Transverse colon (tissue), 4 donors: ENCODE measurements at regions not wholly inside any gene's neighbourhood (a gene's known extent, or its start where the extent isn't known, plus 50 kb on each side); places are given as distances from the start of the nearest gene placed in this dataset.

Experiments
- DNase-seq: peaks from one replicate; pipeline ENCODE4 v3.0.0-alpha.2; 2019
- H3K27ac ChIP-seq, 4 donors: fragments of 200-600 bp; sonication (generic); 2 replicates each; pipeline ENCODE4 v1.5.1; 2016 to 2018; ENCODE audit warnings: inconsistent platforms in 4 of 4
- H3K27me3 ChIP-seq: fragments of 200-600 bp; sonication (generic); 2 replicates; pipeline ENCODE4 v1.5.1; 2017; ENCODE audit warnings: inconsistent platforms
- H3K36me3 ChIP-seq, 4 donors: fragments of 200-600 bp; sonication (generic); 2 replicates each; pipeline ENCODE4 v1.5.1; 2017 to 2019; ENCODE audit warnings: inconsistent platforms in 4 of 4
- H3K4me1 ChIP-seq, 4 donors: fragments of 200-600 bp; sonication (generic); 2 replicates each; pipeline ENCODE4 v1.5.1; 2017 to 2020; ENCODE audit warnings: inconsistent platforms in 4 of 4
- H3K4me3 ChIP-seq, 4 donors: fragments of 200-600 bp; sonication (generic); 1 replicate in 1 of 4; 2 replicates in 3 of 4; pipeline versions ENCODE4 v1.5.1 to v1.6.1; 2017 to 2019; ENCODE audit warnings: inconsistent platforms in 4 of 4
- H3K9me3 ChIP-seq, 2 donors: fragments of 200-600 bp; sonication (generic); 2 replicates each; pipeline ENCODE4 v1.5.1; 2017 to 2019; ENCODE audit warnings: inconsistent platforms in 2 of 2
- CTCF ChIP-seq, 5 experiments: fragments of 200-600 bp in 3 of 5; fragments of 450-650 bp in 2 of 5; sonication (generic) in 3 of 5; IDR thresholded peaks; 1 replicate in 2 of 5; 2 replicates in 3 of 5; pipeline ENCODE4 v1.5.1; 2016 to 2017; ENCODE audit warnings: antibody characterized with exemption in 5 of 5, inconsistent platforms in 3 of 5, mild to moderate bottlenecking in 2 of 5, moderate library complexity in 1 of 5
- EP300 ChIP-seq: sonication (generic); formaldehyde crosslinking; IDR thresholded peaks from one replicate; pipeline ENCODE4 v1.6.1; 2017; ENCODE audit warnings: antibody characterized with exemption, low read depth
- POLR2A ChIP-seq: fragments of 450-650 bp; IDR thresholded peaks from one replicate; pipeline ENCODE4 v1.6.1; 2016; ENCODE audit warnings: antibody characterized with exemption, mild to moderate bottlenecking, moderate library complexity
- POLR2AphosphoS5 ChIP-seq, 3 donors: sonication (generic); formaldehyde crosslinking; IDR thresholded peaks; one replicate each; pipeline ENCODE4 v1.6.1; 2016; ENCODE audit warnings: antibody characterized with exemption in 3 of 3
- WGBS, 2 donors: methylation state at CpG; one replicate each; pipeline ENCODE4 v1.1.5; 2018; ENCODE audit warnings: low coverage in 1 of 2; 5-methylcytosine and 5-hydroxymethylcytosine counted together
- in situ Hi-C, 4 donors: fragments of 200-750 bp; cut with MboI; loops; one replicate each; pipeline versions ENCODE4 v1.15.0 to v1.15.1; 2017; ENCODE audit warnings: low sequenced_read_pairs in 3 of 4, low pct_ligation_motif_present in 1 of 4, low pct_unique_long_range_greater_than_20kb in 1 of 4
- intact Hi-C: fragments of 100-400 bp; cut with DNase I; formaldehyde crosslinking; loops from one replicate; pipeline ENCODE4 v1.15.1; 2023; ENCODE audit warnings: low total_unique reads

GRCh38 chr4:130306566-130306965, 1210.6 kb downstream of the C4orf33 start:
- Histone ChIP-seq H3K27ac (no peak overlapping the region), H3K4me1 (no peaks in the 10 kb centered on the region), H3K27me3 (no peaks in the 10 kb centered on the region), H3K4me3 (no peak overlapping the region), H3K36me3 (no peaks in the 10 kb centered on the region), H3K9me3 (no peaks in the 10 kb centered on the region)
- in situ Hi-C loops (no loop called here), intact Hi-C loops (no loop called here)
- TF ChIP-seq POLR2AphosphoS5 (IDR thresholded peaks at IDR 0.05), result no peak
- 55 to 63% methylated on average over 2 of the region's 2 CpGs for WGBS, 2 donors
- no peak for DNase-seq

- Histone ChIP-seq H3K36me3 (no peaks in the 10 kb centered on the region), H3K27me3 (no peaks in the 10 kb centered on the region), H3K4me3 (no peak overlapping the region), H3K27ac (no peak overlapping the region), H3K4me1 (no peaks in the 10 kb centered on the region), H3K9me3 (no peaks in the 10 kb centered on the region)
- TF ChIP-seq POLR2A (no peak), EP300 (no peak), CTCF (IDR thresholded peaks at IDR 0.05) (no peak), POLR2AphosphoS5 (IDR thresholded peaks at IDR 0.05) (no peak)
- in situ Hi-C loops (no loop called here), intact Hi-C loops (no loop called here)
- WGBS, 2 donors, result 88% methylated on average over 2 of the region's 2 CpGs; no CpG with 5 or more reads in 1 of the 2 donors
- no peak for DNase-seq
Measured at GRCh38 chr4:130309221-130309620, 1213.3 kb downstream of the C4orf33 start.

- no peaks in the 10 kb centered on the region for H3K9me3 ChIP-seq
- H3K27me3 ChIP-seq, result no peaks in the 10 kb centered on the region
- no peaks in the 10 kb centered on the region for H3K4me1 ChIP-seq
- H3K36me3 ChIP-seq, result no peaks in the 10 kb centered on the region
- H3K4me3 ChIP-seq, result no peak overlapping the region
- TF ChIP-seq POLR2AphosphoS5 (IDR thresholded peaks at IDR 0.05), result no peak
- TF ChIP-seq CTCF (IDR thresholded peaks at IDR 0.05), result no peak
- TF ChIP-seq EP300, result no peak
- no peak for TF ChIP-seq POLR2A
- in situ Hi-C loops (no loop called here), intact Hi-C loops (no loop called here)
- DNase-seq, result no peak
- H3K27ac ChIP-seq, result no peak overlapping the region
Measured at GRCh38 chr4:130322439-130322838, 1226.5 kb downstream of the C4orf33 start.

GRCh38 chr4:130329036-130329435, 1233.1 kb downstream of the C4orf33 start:
- intact Hi-C loops, result no loop called here
- no peak for TF ChIP-seq EP300
- TF ChIP-seq POLR2A, result no peak
- TF ChIP-seq POLR2AphosphoS5 (IDR thresholded peaks at IDR 0.05), result no peak
- no peak for TF ChIP-seq CTCF (IDR thresholded peaks at IDR 0.05)
- no peaks in the 10 kb centered on the region for H3K36me3 ChIP-seq
- no peak overlapping the region for H3K27ac ChIP-seq
- no peak overlapping the region for H3K4me3 ChIP-seq
- DNase-seq, result no peak
- in situ Hi-C loops, result no loop called here
- H3K4me1 ChIP-seq, result no peaks in the 10 kb centered on the region
- H3K27me3 ChIP-seq, result no peaks in the 10 kb centered on the region
- H3K9me3 ChIP-seq, result no peaks in the 10 kb centered on the region

GRCh38 chr4:130333241-130333759, 1237.3 kb downstream of the C4orf33 start:
- Histone ChIP-seq H3K9me3 (no peaks in the 10 kb centered on the region), H3K27ac (no peak overlapping the region), H3K36me3 (no peaks in the 10 kb centered on the region), H3K4me1 (no peaks in the 10 kb centered on the region), H3K27me3 (no peaks in the 10 kb centered on the region), H3K4me3 (no peak overlapping the region)
- 77 to 87% methylated on average over 3 to 4 of the region's 4 CpGs for WGBS, 2 donors
- in situ Hi-C loops, result no loop called here
- TF ChIP-seq EP300 (no peak), POLR2AphosphoS5 (IDR thresholded peaks at IDR 0.05) (no peak), POLR2A (no peak), CTCF (IDR thresholded peaks at IDR 0.05) (no peak)
- no peak for DNase-seq
- intact Hi-C loops, result no loop called here
